ENCODE measurements at regions not wholly inside any gene's neighbourhood (a gene's known extent, or its start where the extent isn't known, plus 50 kb on each side); places are given as distances from the start of the nearest gene placed in this dataset.

DNA sequence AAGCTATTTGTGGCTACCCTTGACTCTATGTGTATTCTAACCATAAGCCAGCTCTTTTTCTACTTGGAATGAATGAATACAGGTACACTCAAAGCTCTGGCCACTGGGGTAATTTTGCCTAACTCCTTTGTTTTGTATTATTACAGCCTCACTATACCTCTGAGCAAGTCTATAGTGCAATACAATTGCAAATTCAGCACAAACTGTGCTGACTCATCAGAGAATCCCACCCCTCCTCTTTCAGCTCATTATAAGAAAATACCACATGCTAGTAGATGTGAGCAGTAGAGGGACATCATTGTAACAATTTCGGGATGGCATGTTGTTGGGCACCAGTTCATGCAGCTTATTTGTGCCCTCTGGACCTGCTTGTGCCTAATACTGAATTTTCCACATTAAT, 1382.2 kb downstream of the SLITRK5 start:
- WGBS (ENCODE audit: insufficient coverage, low coverage, missing lambda C conversion rate): 0% methylated on average over 1 of the region's 1 CpG
- no peaks in the 10 kb centered on the region for H3K79me2 ChIP-seq (ENCODE audit: control insufficient read depth, insufficient read depth, low read length)
- no peak for DNase-seq (ENCODE audit: extremely low read depth in 1 of 4, low spot score in 3 of 4)
- no peak for ATAC-seq
- H2AFZ ChIP-seq (ENCODE audit: low read depth, low read length): no peak overlapping the region
- H3K27me3 ChIP-seq (ENCODE audit: control insufficient read depth in 2 of 2, insufficient read depth in 2 of 2, low read length in 2 of 2): no peaks in the 10 kb centered on the region
- H3K36me3 ChIP-seq (ENCODE audit: control insufficient read depth, insufficient read depth, low read length): no peaks in the 10 kb centered on the region
- no peaks in the 10 kb centered on the region for H3K9me1 ChIP-seq (ENCODE audit: control insufficient read depth, insufficient read depth, low read length)
- H3K4me3 ChIP-seq: no peak overlapping the region
- H3K9me3 ChIP-seq (replicated peaks; ENCODE audit: control insufficient read depth, insufficient read depth, low read depth, low read length): no peaks in the 10 kb centered on the region
- H3K4me1 ChIP-seq (replicated peaks in 1 of 2; ENCODE audit: control insufficient read depth in 2 of 2, insufficient read depth in 2 of 2, low read length in 2 of 2): no peaks in the 10 kb centered on the region
- intact Hi-C loops (cut with micrococcal nuclease): no loop called here
- no peak for FAIRE-seq
- H3K4me2 ChIP-seq (ENCODE audit: insufficient read depth, low read length): no peak overlapping the region
- CTCF ChIA-PET (ENCODE audit: low intra/inter-chr PET ratio): no interaction called here
- POLR2A ChIA-PET: interaction anchor here (0.6 kb wide), 1 partner anchor 152 kb away, joined by 4 read pairs; no protein-coding TSS in a partner anchor
- H3K27ac ChIP-seq (ENCODE audit: extremely low read depth, low read depth, low read length): no peak overlapping the region
- TF ChIP-seq NFRKB (IDR thresholded peaks at IDR 0.05; ENCODE audit: low read depth) (no peak), ZNF586 (CRISPR knock-in tag; conservative IDR thresholded peaks at IDR 0.05) (no peak), ZFP36 (IDR thresholded peaks at IDR 0.05; ENCODE audit: low read depth, low read length, partially characterized antibody) (no peak), MCM2 (IDR thresholded peaks at IDR 0.05; ENCODE audit: low read depth) (no peak), TRIM28 (IDR thresholded peaks at IDR 0.05) (no peak), TBL1XR1 (IDR thresholded peaks at IDR 0.05; ENCODE audit: low read length in 2 of 2) (no peak), FOS (IDR thresholded peaks at IDR 0.05; ENCODE audit: extremely low read depth, insufficient read length) (no peak)
- H4K20me1 ChIP-seq (replicated peaks; ENCODE audit: control insufficient read depth, insufficient read depth, low read length): no peaks in the 10 kb centered on the region
- in situ Hi-C loops (cut with MboI): no loop called here
- BruUV-seq (replicated peaks): no TSS peak
- H3K9ac ChIP-seq (ENCODE audit: insufficient read depth in 1 of 2, low read depth in 2 of 2, low read length in 2 of 2): no peak overlapping the region

DNA sequence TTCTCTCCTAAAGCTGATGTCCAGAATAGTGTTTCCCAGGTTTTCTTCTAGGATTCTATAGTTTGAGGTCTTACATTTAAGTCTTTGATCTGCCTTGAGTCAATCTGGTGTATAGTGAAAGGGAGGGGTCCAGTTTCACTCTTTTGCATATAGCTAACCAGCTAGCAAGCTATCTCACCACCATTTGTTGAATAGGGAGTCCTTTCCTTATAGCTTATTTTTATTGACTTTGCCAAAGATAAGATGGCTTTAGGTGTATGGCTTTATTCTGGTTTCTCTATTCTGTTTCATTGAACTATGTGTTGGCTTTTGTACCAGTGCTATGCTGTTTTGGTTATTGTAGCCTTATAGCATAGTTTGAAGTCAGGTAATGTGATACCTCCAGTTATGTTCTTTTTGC, 1386.1 kb downstream of the SLITRK5 start:
- in situ Hi-C loops (cut with MboI): no loop called here
- no peak for ATAC-seq

More for the DNA sequence above, 1386.1 kb downstream of the SLITRK5 start:
- Histone ChIP-seq H3K9me1 (ENCODE audit: control insufficient read depth, insufficient read depth, low read length) (no peaks in the 10 kb centered on the region), H3K4me1 (replicated peaks in 1 of 2; ENCODE audit: control insufficient read depth in 2 of 2, insufficient read depth in 2 of 2, low read length in 2 of 2) (no peaks in the 10 kb centered on the region), H3K4me3 (no peak overlapping the region), H3K4me2 (ENCODE audit: insufficient read depth, low read length) (no peak overlapping the region), H3K79me2 (ENCODE audit: control insufficient read depth, insufficient read depth, low read length) (no peaks in the 10 kb centered on the region), H3K27ac (ENCODE audit: extremely low read depth, low read depth, low read length) (no peak overlapping the region), H3K36me3 (ENCODE audit: control insufficient read depth, insufficient read depth, low read length) (no peaks in the 10 kb centered on the region), H2AFZ (ENCODE audit: low read depth, low read length) (no peak overlapping the region), H3K9ac (ENCODE audit: insufficient read depth in 1 of 2, low read depth in 2 of 2, low read length in 2 of 2) (no peak overlapping the region), H3K27me3 (ENCODE audit: control insufficient read depth in 2 of 2, insufficient read depth in 2 of 2, low read length in 2 of 2) (no peaks in the 10 kb centered on the region), H4K20me1 (replicated peaks; ENCODE audit: control insufficient read depth, insufficient read depth, low read length) (no peaks in the 10 kb centered on the region), H3K9me3 (replicated peaks; ENCODE audit: control insufficient read depth, insufficient read depth, low read depth, low read length) (no peaks in the 10 kb centered on the region)
- TF ChIP-seq CHCHD3 (CRISPR knock-in tag; IDR thresholded peaks at IDR 0.05): no peak
- TF ChIP-seq, protein P1, sequence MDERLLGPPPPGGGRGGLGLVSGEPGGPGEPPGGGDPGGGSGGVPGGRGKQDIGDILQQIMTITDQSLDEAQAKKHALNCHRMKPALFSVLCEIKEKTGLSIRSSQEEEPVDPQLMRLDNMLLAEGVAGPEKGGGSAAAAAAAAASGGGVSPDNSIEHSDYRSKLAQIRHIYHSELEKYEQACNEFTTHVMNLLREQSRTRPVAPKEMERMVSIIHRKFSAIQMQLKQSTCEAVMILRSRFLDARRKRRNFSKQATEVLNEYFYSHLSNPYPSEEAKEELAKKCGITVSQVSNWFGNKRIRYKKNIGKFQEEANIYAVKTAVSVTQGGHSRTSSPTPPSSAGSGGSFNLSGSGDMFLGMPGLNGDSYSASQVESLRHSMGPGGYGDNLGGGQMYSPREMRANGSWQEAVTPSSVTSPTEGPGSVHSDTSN (CRISPR knock-in tag; IDR thresholded peaks at IDR 0.05; ENCODE audit: low read depth): no peak
- TF ChIP-seq, protein P1 (tag; conservative IDR thresholded peaks at IDR 0.05; ENCODE audit: low read depth): no peak
- TF ChIP-seq SAFB (IDR thresholded peaks at IDR 0.05; ENCODE audit: borderline replicate concordance, low read depth, low read length): no peak
- no peak for TF ChIP-seq SLC30A9 (CRISPR knock-in tag; IDR thresholded peaks at IDR 0.05)
- TF ChIP-seq TBL1XR1 (IDR thresholded peaks at IDR 0.05; ENCODE audit: low read length in 2 of 2): no peak
- TF ChIP-seq ZNF224 (CRISPR knock-in tag; IDR thresholded peaks at IDR 0.05): no peak
- no peak for TF ChIP-seq MCM2 (IDR thresholded peaks at IDR 0.05; ENCODE audit: low read depth)
- FAIRE-seq (no peak), DNase-seq (ENCODE audit: extremely low read depth in 1 of 4, low spot score in 3 of 4) (no peak)
- no TSS peak for BruUV-seq (replicated peaks)
- intact Hi-C loops (cut with micrococcal nuclease): no loop called here
- POLR2A ChIA-PET: no interaction called here
- CTCF ChIA-PET (ENCODE audit: low intra/inter-chr PET ratio): no interaction called here

All from K562 (cell line).